BLaER1 treated with 17β-estradiol and CSF1 and Interleukin-3, amounts not matched to agents 10 nM and 100 nM (cell line): ENCODE measurements at regions not wholly inside any gene's neighbourhood (a gene's known extent, or its start where the extent isn't known, plus 50 kb on each side); places are given as distances from the start of the nearest gene placed in this dataset.

Experiments
- H3K27ac ChIP-seq, 11 experiments: shearing (Covaris generic); formaldehyde crosslinking; 2 replicates each; pipeline ENCODE4 v1.8.1; 2022
- H3K27me3 ChIP-seq, 11 experiments: shearing (Covaris generic); formaldehyde crosslinking; 2 replicates each; pipeline ENCODE4 v1.8.1; 2022
- H3K36me3 ChIP-seq, 11 experiments: shearing (Covaris generic); formaldehyde crosslinking; 2 replicates each; pipeline ENCODE4 v1.8.1; 2022
- H3K4me1 ChIP-seq, 10 experiments: shearing (Covaris generic); formaldehyde crosslinking; 2 replicates each; pipeline ENCODE4 v1.8.1; 2022
- H3K4me2 ChIP-seq, 11 experiments: shearing (Covaris generic); formaldehyde crosslinking; 2 replicates each; pipeline ENCODE4 v1.8.1; 2022
- H3K4me3 ChIP-seq, 10 experiments: shearing (Covaris generic); formaldehyde crosslinking; 2 replicates each; pipeline ENCODE4 v1.8.1; 2022
- H3K9ac ChIP-seq, 11 experiments: shearing (Covaris generic); formaldehyde crosslinking; 2 replicates each; pipeline ENCODE4 v1.8.1; 2022
- H3K9me3 ChIP-seq, 11 experiments: shearing (Covaris generic); formaldehyde crosslinking; replicated peaks in 1 of 11; 2 replicates each; pipeline ENCODE4 v1.8.1; 2022
- H4K20me1 ChIP-seq, 11 experiments: shearing (Covaris generic); formaldehyde crosslinking; 2 replicates each; pipeline ENCODE4 v1.8.1; 2022
- Cebpa-rat ChIP-seq, 11 experiments: shearing (Covaris generic); IDR thresholded peaks; 2 replicates each; pipeline ENCODE4 v1.8.1; 2022

GRCh38 chr13:111844222-111844671 lies 222.7 kb upstream of the SOX1 start:
- H3K27ac ChIP-seq, result no peak overlapping the region
- H3K4me3 ChIP-seq, result no peak overlapping the region; a peak in 1 of 20 replicates
- H4K20me1 ChIP-seq, result 0 out of 22 replicates have a peak, but pooled peaks cover 0 to 6% (median 0%) of the 10 kb centered on the region in 11 experiments
- H3K27me3 ChIP-seq, result peaks cover 0 to 17% (median 0%) of the 10 kb centered on the region in 11 experiments; a peak in 3 of 22 replicates
- H3K9ac ChIP-seq, result no peak overlapping the region
- no peak for TF ChIP-seq Cebpa-rat (IDR thresholded peaks at IDR 0.05)
- no peak overlapping the region for H3K4me2 ChIP-seq
- H3K9me3 ChIP-seq, result peaks cover 11 to 25% (median 17%) of the 10 kb centered on the region in 11 experiments
- H3K4me1 ChIP-seq, result peaks cover 17 to 26% (median 21%) of the 10 kb centered on the region in 10 experiments
- H3K36me3 ChIP-seq, result no peaks in the 10 kb centered on the region

- Histone ChIP-seq H3K27me3 (peaks cover 0 to 17% (median 0%) of the 10 kb centered on the region in 11 experiments; a peak in 3 of 22 replicates), H3K4me1 (peaks cover 17 to 29% (median 22%) of the 10 kb centered on the region in 10 experiments)
Observed at GRCh38 chr13:111844682-111845081, 222.3 kb upstream of the SOX1 start.

GRCh38 chr13:111845621-111846351 lies 221.2 kb upstream of the SOX1 start:
- Histone ChIP-seq H3K36me3 (no peaks in the 10 kb centered on the region), H3K27ac (no peak overlapping the region), H3K9me3 (peaks cover 11 to 25% (median 17%) of the 10 kb centered on the region in 11 experiments), H3K4me2 (peak overlapping the region; percentile 72 to 87 (median 83)), H3K4me3 (no peak overlapping the region), H3K9ac (no peak overlapping the region; a peak in 1 of 22 replicates), H4K20me1 (0 out of 22 replicates have a peak, but pooled peaks cover 0 to 6% (median 0%) of the 10 kb centered on the region in 11 experiments), H3K4me1 (peaks cover 17 to 32% (median 23%) of the 10 kb centered on the region in 10 experiments), H3K27me3 (peaks cover 0 to 17% (median 0%) of the 10 kb centered on the region in 11 experiments; a peak in 3 of 22 replicates)
- TF ChIP-seq Cebpa-rat (IDR thresholded peaks at IDR 0.05), result no peak

More at GRCh38 chr13:111844682-111845081, 222.3 kb upstream of the SOX1 start:
- H3K4me3 ChIP-seq, result no peak overlapping the region; a peak in 1 of 20 replicates
- no peak overlapping the region for H3K9ac ChIP-seq
- no peak for TF ChIP-seq Cebpa-rat (IDR thresholded peaks at IDR 0.05)
- no peak overlapping the region; a peak in 1 of 22 replicates for H3K27ac ChIP-seq
- H3K4me2 ChIP-seq, result peak overlapping the region in 1 of 11 experiments; percentile 79; a peak in 2 of 22 replicates
- H3K36me3 ChIP-seq, result no peaks in the 10 kb centered on the region
- H3K9me3 ChIP-seq, result peaks cover 11 to 25% (median 17%) of the 10 kb centered on the region in 11 experiments
- H4K20me1 ChIP-seq, result 0 out of 22 replicates have a peak, but pooled peaks cover 0 to 6% (median 0%) of the 10 kb centered on the region in 11 experiments

- Histone ChIP-seq H4K20me1 (0 out of 22 replicates have a peak, but pooled peaks cover 0 to 6% (median 0%) of the 10 kb centered on the region in 11 experiments), H3K4me2 (peak overlapping the region; percentile 72 to 87 (median 83)), H3K36me3 (no peaks in the 10 kb centered on the region), H3K9ac (no peak overlapping the region; a peak in 1 of 22 replicates), H3K9me3 (peaks cover 11 to 25% (median 17%) of the 10 kb centered on the region in 11 experiments), H3K27me3 (peaks cover 0 to 17% (median 0%) of the 10 kb centered on the region in 11 experiments; a peak in 3 of 22 replicates), H3K4me3 (peak overlapping the region in 1 of 10 experiments; percentile 21; a peak in 1 of 20 replicates), H3K27ac (no peak overlapping the region), H3K4me1 (peaks cover 17 to 32% (median 23%) of the 10 kb centered on the region in 10 experiments)
- no peak for TF ChIP-seq Cebpa-rat (IDR thresholded peaks at IDR 0.05)
Observed at GRCh38 chr13:111846391-111847159, 220.4 kb upstream of the SOX1 start.

- Histone ChIP-seq H4K20me1 (0 out of 22 replicates have a peak, but pooled peaks cover 0 to 6% (median 0%) of the 10 kb centered on the region in 11 experiments), H3K27ac (no peak overlapping the region), H3K27me3 (peaks cover 0 to 17% (median 0%) of the 10 kb centered on the region in 11 experiments; a peak in 3 of 22 replicates), H3K4me2 (peak overlapping the region in 3 of 11 experiments; percentile 4 to 25 (median 15); a peak in 1 of 22 replicates), H3K4me3 (no peak overlapping the region), H3K9ac (no peak overlapping the region), H3K9me3 (peaks cover 11 to 25% (median 17%) of the 10 kb centered on the region in 11 experiments), H3K36me3 (no peaks in the 10 kb centered on the region), H3K4me1 (peaks cover 17 to 32% (median 23%) of the 10 kb centered on the region in 10 experiments)
- TF ChIP-seq Cebpa-rat (IDR thresholded peaks at IDR 0.05), result no peak
Observed at GRCh38 chr13:111847964-111848363, 219.0 kb upstream of the SOX1 start.

GRCh38 chr13:111850458-111850857 lies 216.5 kb upstream of the SOX1 start:
- H3K9me3 ChIP-seq, result peaks cover 0 to 9% (median 0%) of the 10 kb centered on the region in 11 experiments; a peak in 1 of 22 replicates
- H3K27me3 ChIP-seq, result peaks cover 0 to 13% (median 0%) of the 10 kb centered on the region in 11 experiments; a peak in 3 of 22 replicates
- H3K36me3 ChIP-seq, result no peaks in the 10 kb centered on the region
- no peak overlapping the region for H3K4me2 ChIP-seq
- no peak overlapping the region for H3K27ac ChIP-seq
- H3K9ac ChIP-seq, result no peak overlapping the region
- peaks cover 0 to 5% (median 0%) of the 10 kb centered on the region in 11 experiments; a peak in 1 of 22 replicates for H4K20me1 ChIP-seq
- no peak overlapping the region for H3K4me3 ChIP-seq
- TF ChIP-seq Cebpa-rat (IDR thresholded peaks at IDR 0.05), result no peak
- peaks cover 15 to 32% (median 19%) of the 10 kb centered on the region in 10 experiments for H3K4me1 ChIP-seq

GRCh38 chr13:111850976-111851375 lies 216.0 kb upstream of the SOX1 start:
- Histone ChIP-seq H4K20me1 (no peaks in the 10 kb centered on the region; a peak in 1 of 22 replicates), H3K27me3 (peaks cover 0 to 8% (median 0%) of the 10 kb centered on the region in 11 experiments; a peak in 3 of 22 replicates), H3K27ac (no peak overlapping the region), H3K4me3 (no peak overlapping the region), H3K4me1 (peaks cover 10 to 27% (median 14%) of the 10 kb centered on the region in 10 experiments), H3K9ac (no peak overlapping the region), H3K36me3 (no peaks in the 10 kb centered on the region), H3K4me2 (no peak overlapping the region), H3K9me3 (peaks cover 0 to 9% (median 0%) of the 10 kb centered on the region in 11 experiments; a peak in 1 of 22 replicates)
- no peak for TF ChIP-seq Cebpa-rat (IDR thresholded peaks at IDR 0.05)

- Histone ChIP-seq H4K20me1 (no peaks in the 10 kb centered on the region; a peak in 2 of 22 replicates), H3K4me2 (no peak overlapping the region), H3K36me3 (no peaks in the 10 kb centered on the region), H3K9me3 (peaks cover 0 to 9% (median 0%) of the 10 kb centered on the region in 11 experiments; a peak in 1 of 22 replicates), H3K4me3 (no peak overlapping the region), H3K27ac (no peak overlapping the region), H3K27me3 (no peaks in the 10 kb centered on the region), H3K4me1 (peaks cover 0 to 11% (median 2%) of the 10 kb centered on the region in 10 experiments; a peak in 5 of 20 replicates), H3K9ac (no peak overlapping the region)
- no peak for TF ChIP-seq Cebpa-rat (IDR thresholded peaks at IDR 0.05)
Observed at GRCh38 chr13:111852725-111853518, 214.0 kb upstream of the SOX1 start.
